NCI-H2081 (cell line): ENCODE measurements at regions not wholly inside any gene's neighbourhood (a gene's known extent, or its start where the extent isn't known, plus 50 kb on each side); places are given as distances from the start of the nearest gene placed in this dataset.
"Not testable (repeated sequence)": the region's sequence is repeated elsewhere in the genome, so short reads cannot be mapped to it uniquely, and the experiment has no call there.

Experiments used
- DNase-seq, 2 experiments: peaks; one replicate each; lab custom pipeline; 2025; lab: John Stamatoyannopoulos, UW

GRCh38 chr1:10911490-10912166, 100.8 kb upstream of the TARDBP start:
- no peak for DNase-seq

GRCh38 chr1:10912441-10912840, 100.0 kb upstream of the TARDBP start:
- DNase-seq, result no peak

DNA sequence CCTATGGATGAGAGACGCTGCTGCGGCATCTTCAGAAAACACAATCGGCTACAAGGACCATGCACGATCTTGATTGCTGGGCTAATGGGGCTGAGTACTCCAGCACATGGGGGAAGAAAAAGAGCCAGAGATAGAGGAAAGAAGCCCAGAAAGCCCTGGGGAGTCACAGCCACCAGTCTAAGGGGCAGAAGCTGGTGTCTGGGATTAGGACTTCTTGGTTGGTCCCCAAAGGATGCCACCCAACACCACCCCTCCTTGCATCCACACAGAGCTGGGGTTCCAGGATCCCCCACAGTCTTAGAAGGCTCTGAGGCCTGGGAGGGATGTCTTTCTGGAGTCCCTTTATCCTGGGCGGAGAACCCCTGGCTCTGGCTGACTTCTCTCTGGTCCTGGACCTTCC, 98.4 kb upstream of the TARDBP start:
- DNase-seq, result no peak

GRCh38 chr1:10915594-10915993, 96.9 kb upstream of the TARDBP start:
- DNase-seq, result no peak

- DNase-seq, result no peak
Observed at GRCh38 chr1:10916311-10916710, 96.1 kb upstream of the TARDBP start.

DNA sequence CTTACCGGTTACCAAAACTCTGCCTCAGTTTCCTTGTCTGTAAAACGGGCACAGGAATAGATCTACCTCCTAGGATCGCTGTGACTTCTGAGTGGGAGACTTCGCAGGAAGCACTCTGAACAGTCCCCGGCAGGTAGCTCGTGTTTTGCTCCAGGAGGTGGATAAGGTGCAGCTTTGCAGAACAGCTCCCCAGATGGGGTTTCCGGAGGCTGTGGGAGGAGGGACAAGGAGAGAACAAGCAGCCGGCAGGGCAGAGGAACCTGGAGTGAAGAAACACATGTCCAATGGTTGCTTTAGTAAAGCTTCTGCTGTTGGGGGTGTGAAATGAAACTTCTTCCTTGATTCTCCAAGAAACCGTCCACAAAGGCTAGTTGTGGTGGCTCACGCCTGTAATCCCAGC, 95.5 kb upstream of the TARDBP start:
- no peak for DNase-seq

DNA sequence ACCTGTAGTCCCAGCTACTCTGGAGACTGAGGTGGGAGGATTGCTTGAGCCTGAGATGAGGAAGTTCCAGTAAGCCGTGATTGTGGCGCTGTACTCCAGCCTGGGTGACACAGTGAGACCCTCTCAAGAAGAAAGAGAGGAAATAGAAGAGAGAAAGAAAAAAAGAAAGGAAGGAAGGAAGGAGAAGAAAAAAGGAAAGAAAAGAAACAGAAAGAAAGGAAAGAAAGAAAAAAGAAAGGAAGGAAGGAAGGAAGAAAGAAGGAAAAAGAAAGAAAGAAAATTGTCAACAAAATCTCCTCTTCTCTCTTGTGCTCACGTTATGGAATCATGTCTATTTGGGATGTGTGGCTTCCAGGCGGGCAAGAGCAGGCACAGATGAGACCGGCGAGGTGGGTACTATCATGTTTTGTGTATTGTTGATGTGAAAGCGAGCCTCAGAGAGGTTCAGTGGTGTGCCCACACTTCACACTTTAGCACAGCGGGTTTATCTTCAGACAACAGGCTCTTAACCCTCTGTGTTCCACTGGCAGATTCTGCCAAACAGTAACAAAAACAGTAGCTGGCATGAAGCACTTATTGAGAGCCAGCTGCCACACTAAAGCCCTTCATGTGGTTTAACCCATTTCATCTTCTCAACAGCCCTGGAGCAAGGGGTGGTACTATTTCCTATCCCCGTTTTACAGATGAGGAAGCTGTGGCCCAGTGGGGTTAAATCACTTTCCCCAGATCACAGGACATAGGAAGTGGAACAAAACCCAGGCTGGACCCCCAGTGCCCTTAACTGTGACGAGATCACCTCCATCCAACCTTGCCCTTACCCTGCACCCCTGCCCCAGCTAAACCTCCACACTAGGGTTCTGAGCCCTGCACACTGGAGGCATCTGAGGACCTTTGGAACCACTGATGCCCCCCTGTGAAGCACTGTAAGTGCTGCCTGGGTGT, 94.7 kb upstream of the TARDBP start:
- DNase-seq, result no peak

GRCh38 chr1:10918531-10918930, 93.9 kb upstream of the TARDBP start:
- DNase-seq, result no peak

DNA sequence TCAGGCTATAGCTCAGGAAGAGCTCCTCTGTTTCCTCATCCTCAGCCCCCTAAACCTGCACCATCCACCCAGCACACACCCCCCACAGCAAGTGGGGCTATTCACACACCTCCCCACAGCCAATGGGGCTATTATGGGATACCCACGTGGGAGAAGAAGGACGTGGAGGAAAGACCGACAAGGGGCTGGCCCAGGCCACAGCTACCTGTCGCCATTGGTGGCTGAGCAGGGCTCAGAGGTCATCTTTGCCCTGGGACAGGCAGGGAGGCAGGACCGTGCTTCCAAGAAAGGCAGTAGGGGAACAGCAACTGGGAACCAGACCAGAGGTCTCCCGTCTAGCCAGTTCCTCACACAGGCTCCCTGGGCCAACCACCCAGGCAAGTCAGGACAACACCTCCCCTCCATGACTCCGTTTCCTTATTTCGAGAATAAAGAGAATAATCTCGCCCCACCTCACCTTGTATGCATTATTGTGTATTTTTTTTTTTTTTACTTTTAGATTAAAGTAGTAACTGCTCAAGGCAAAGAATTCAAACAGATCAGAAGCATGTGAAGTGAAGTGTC, 92.3 kb upstream of the TARDBP start:
- no peak for DNase-seq

- not testable (repeated sequence) for DNase-seq
Observed at GRCh38 chr1:10922315-10923060, 90.0 kb upstream of the TARDBP start.

DNA sequence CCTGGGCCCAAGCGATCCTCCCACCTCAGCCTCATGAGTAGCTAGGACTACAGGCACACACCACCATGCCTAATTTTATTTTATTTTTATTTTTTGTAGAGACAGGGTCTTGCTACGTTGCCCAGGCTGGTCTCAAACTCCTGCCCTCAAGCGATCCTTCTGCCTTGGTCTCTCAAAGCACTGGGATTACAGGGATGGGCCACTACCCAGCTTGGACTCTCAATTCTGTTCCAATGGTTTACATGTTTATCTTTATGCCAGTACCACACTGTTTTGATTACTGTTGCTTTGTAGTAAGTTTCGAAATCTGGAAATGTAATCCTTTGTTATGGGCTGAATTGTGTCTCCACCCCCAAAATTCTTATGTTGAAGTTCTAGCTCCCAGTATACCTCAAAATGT, 88.4 kb upstream of the TARDBP start:
- DNase-seq, result no peak

GRCh38 chr1:10928654-10929053, 83.8 kb upstream of the TARDBP start:
- no peak for DNase-seq

DNA sequence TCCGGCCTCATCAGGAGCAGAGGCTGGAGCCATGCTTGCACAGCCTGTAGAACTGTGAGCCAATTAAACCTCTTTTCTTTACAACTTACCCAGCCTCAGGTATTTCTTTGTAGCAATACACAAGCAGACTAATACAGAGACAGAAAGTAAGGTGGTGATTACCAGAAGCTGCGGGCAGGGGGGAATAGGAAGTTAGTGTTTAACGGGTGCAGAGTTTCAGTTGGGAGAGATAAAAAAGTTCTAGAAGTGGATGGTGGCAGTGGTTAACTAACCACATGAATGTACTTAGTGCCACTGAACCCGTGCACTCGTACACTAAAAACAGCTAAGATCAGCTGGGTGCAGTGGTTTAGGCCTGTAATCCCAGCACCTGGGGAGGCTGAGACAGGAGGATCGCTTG, 80.4 kb upstream of the TARDBP start:
- DNase-seq, result no peak

- no peak for DNase-seq
Observed at GRCh38 chr1:10934150-10934818, 78.2 kb upstream of the TARDBP start.

DNA sequence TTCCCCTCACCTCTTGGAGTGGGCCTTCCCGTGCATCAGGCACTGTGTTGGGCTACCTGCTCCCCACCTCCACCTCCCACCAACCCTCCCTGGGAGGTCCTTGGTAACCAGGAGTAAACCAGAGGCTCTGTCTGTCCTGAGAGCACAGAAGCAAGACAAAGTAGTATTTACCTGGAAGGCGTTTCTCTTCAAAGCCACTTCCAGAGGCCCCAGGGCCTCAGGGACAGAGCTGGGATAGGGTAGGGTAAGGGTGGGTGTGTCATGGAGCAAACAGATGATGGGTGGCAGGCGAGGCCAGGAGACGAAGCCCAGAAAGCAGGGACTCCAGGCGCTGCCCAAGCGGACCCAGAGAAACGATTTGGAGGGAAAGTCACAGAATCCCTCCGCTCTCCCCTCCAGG, 77.2 kb upstream of the TARDBP start:
- no peak for DNase-seq

- DNase-seq, result no peak
Observed at GRCh38 chr1:10935724-10936123, 76.7 kb upstream of the TARDBP start.

DNA sequence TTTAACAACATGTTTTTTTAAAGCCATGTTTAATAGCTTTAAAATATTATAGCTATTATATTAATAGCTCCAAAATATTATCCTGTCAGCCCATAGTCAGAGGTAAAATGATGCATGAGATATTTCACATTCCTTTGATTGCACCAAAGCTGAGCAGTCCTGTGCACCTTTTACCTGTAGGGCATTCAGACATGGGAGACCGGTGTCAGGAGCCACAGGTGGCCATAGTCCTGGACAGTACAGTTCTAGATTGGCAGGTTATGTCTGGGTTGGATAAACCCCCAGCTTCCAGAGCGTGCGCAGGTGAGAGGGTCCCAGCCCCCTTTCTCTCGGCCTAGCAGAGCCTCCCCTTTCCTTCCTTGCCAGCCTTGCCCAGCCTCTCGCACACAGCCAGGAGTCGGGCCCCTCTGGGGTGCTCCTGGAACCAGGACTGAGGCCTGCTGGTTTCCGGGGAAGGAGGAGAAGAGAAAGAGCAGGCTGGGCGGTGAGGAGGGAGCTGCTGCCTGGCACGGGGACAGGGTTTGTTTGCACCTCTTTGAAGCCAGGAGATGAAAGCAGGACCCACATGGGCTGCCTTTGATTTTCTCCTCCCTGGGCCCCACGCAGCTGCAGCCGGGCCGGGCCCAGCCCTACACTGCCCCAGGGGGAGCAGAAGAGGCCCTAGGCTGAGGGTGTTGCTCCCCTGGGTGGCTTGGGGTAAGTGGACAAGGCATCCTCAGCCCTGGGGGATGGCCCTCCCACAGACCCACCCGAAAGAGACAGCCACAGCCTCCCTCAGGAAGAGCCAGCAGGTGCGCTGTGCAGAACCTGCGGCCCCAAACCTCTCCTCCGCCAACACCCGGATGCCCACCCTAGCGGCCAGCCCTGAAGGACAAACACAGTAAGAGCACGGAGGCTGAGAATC, 75.2 kb upstream of the TARDBP start:
- no peak for DNase-seq

- DNase-seq, result no peak
Observed at GRCh38 chr1:10938741-10939417, 73.6 kb upstream of the TARDBP start.

DNA sequence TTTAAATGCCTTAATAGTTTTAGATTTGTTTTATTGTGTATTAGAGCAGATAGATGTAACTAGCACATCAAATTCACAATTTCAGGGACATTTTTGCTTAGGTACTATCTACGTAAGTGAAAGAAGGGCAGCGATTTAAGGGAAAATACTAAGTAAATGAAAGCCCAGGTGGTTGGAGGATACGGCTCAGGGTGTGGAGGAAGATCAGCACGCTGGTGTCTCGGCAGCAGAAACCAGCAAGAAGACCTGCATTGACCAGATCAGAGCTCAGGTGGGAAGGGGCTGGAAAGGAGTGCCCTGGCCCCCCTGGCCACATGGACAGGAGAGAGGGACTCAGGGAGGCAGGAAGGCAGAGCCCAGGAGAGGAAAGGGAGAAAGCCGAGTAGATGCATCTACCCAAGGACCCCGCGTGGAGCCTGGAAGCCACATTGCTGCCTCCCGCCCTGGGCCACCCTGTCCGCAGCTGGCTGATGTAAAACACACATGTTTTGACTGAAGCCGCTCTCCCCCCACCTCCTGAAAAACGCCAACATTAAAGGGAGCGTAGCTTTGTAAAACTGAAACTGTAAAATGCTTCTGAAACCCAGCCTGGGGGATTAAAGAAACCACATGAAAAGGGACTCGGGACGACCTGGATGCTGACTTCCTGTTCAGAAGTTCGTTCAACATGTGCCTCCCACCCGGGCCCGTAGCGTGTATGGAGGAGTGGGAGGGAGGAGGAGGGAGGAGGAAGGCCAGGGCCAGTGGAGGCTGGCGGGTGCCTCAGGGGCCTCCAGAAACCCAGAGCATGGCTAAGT, 72.6 kb upstream of the TARDBP start:
- DNase-seq, result no peak
